Vagina (tissue), 2 donors: ENCODE measurements at regions not wholly inside any gene's neighbourhood (a gene's known extent, or its start where the extent isn't known, plus 50 kb on each side); places are given as distances from the start of the nearest gene placed in this dataset.

Experiments
- POLR2A ChIP-seq, 2 donors: fragments of 450-650 bp; IDR thresholded peaks; one replicate each; pipeline ENCODE4 v1.6.1; 2017; ENCODE audit warnings: antibody characterized with exemption in 2 of 2, mild to moderate bottlenecking in 2 of 2, moderate library complexity in 2 of 2
- TF ChIP-seq, protein P1 (sequence below), 3 experiments: fragments of 450-650 bp in 2 of 3; fragments of 200-600 bp in 1 of 3; sonication (generic) in 1 of 3; IDR thresholded peaks; one replicate each; pipeline ENCODE4 v1.5.1; 2017 to 2019; ENCODE audit warnings: antibody characterized with exemption in 3 of 3, mild to moderate bottlenecking in 2 of 3, moderate library complexity in 2 of 3

DNA sequence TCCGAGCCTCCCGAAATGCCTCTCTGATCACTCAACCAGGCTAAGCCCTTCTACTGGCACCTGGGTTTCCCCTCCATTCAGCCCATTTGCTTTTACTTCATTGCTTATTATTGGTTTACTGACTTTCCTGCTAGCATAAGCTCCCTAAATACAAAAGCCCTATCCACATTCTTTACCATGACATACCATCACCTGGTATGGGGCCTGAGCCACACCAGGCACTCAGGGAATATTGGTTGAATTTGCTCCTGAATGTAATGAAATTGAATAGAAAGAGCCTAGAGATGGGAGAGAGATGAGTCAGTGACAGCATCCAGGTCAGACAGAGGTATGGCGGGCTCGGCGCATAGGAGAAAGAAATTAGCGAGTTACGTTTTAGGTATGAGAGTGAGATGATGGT lies 120.0 kb downstream of the CD164 start:
- TF ChIP-seq, protein P1, sequence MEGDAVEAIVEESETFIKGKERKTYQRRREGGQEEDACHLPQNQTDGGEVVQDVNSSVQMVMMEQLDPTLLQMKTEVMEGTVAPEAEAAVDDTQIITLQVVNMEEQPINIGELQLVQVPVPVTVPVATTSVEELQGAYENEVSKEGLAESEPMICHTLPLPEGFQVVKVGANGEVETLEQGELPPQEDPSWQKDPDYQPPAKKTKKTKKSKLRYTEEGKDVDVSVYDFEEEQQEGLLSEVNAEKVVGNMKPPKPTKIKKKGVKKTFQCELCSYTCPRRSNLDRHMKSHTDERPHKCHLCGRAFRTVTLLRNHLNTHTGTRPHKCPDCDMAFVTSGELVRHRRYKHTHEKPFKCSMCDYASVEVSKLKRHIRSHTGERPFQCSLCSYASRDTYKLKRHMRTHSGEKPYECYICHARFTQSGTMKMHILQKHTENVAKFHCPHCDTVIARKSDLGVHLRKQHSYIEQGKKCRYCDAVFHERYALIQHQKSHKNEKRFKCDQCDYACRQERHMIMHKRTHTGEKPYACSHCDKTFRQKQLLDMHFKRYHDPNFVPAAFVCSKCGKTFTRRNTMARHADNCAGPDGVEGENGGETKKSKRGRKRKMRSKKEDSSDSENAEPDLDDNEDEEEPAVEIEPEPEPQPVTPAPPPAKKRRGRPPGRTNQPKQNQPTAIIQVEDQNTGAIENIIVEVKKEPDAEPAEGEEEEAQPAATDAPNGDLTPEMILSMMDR (IDR thresholded peaks at IDR 0.05), result no peak
- TF ChIP-seq POLR2A (IDR thresholded peaks at IDR 0.05), result no peak
